Motor neuron (in vitro differentiated cells): ENCODE measurements at regions not wholly inside any gene's neighbourhood (a gene's known extent, or its start where the extent isn't known, plus 50 kb on each side); places are given as distances from the start of the nearest gene placed in this dataset.

Source experiments
- ATAC-seq, 8 experiments: fragments of 200-7000 bp; cut with Tn5 transposase; replicated peaks in 6 of 8; 2 replicates each; pipeline ENCODE4 v1.8.0; 2021; ENCODE audit warnings: mild to moderate bottlenecking in 8 of 8, moderate library complexity in 8 of 8
- H3K27ac ChIP-seq, 2 donors: fragments of 250-450 bp; sonication (Bioruptor Pico); 2 replicates each; pipeline ENCODE4 v1.9.0; 2021; ENCODE audit warnings: antibody characterized with exemption in 2 of 2, mild to moderate bottlenecking in 2 of 2, moderate library complexity in 1 of 2
- H3K4me1 ChIP-seq, 2 donors: fragments of 250-450 bp; sonication (Bioruptor Pico); replicated peaks in 1 of 2; 2 replicates each; pipeline ENCODE4 v1.6.1; 2021; ENCODE audit warnings: antibody characterized with exemption in 2 of 2, mild to moderate bottlenecking in 2 of 2, moderate library complexity in 1 of 2
- H3K4me3 ChIP-seq, 5 donors: fragments of 250-450 bp; sonication (Bioruptor Pico); 2 replicates each; pipeline ENCODE4 v1.9.0; 2021; ENCODE audit warnings: antibody characterized with exemption in 5 of 5, mild to moderate bottlenecking in 5 of 5, moderate library complexity in 4 of 5
- whole genome bisulfite sequencing, 10 experiments: fragments of 450-650 bp; shearing (Covaris generic); methylation state at CpG; one replicate each; pipeline ENCODE4 v1.0.0; 2022; 5-methylcytosine and 5-hydroxymethylcytosine counted together
- in situ Hi-C, 9 experiments: fragments of 400-800 bp; cut with MboI; loops; one replicate each; pipeline ENCODE4 v1.15.0; 2021; ENCODE audit warnings: low sequenced_read_pairs in 9 of 9, low pct_unique_long_range_greater_than_20kb in 2 of 9; ENCODE audit not compliant: unreplicated experiment in 9 of 9

DNA sequence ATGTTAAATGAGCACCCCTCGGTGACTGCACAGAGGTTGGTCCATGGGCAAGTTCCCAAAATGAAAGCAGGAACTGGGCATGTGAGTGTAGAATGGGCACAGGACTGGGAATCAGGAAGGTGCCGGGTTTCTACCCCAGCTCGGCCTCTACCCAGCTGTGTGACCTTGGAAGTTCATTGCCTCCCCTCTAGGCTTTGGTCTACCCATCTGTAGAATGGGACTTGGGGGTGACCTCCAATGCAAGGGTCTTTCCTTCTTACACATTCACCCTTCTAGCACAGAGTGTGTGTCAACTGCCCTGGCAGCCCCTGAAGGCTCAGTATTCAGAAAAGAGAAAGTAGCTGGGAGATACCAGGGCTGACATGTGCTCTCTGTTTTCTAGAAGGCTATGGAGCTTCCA lies 72.3 kb upstream of the PIAS1 start:
- WGBS, 10 experiments = 83 to 100% (median 100%) methylated on average over 1 of the region's 3 CpGs; no CpG with 5 or more reads in 7 of the 10 experiments
- in situ Hi-C loops = no loop called here
- Histone ChIP-seq H3K4me3 (no peak overlapping the region), H3K27ac (no peak overlapping the region), H3K4me1 (no peaks in the 10 kb centered on the region)
- ATAC-seq = no peak

- whole genome bisulfite sequencing, 10 experiments = 83 to 100% (median 92%) methylated on average over 1 to 2 of the region's 2 CpGs; no CpG with 5 or more reads in 5 of the 10 experiments
- in situ Hi-C loops = no loop called here
- ATAC-seq = no peak
- Histone ChIP-seq H3K27ac (no peak overlapping the region), H3K4me1 (no peaks in the 10 kb centered on the region), H3K4me3 (no peak overlapping the region)
Measured at GRCh38 chr15:67991706-67992105, 62.4 kb upstream of the PIAS1 start.

- in situ Hi-C loops = no loop called here
- H3K4me1 ChIP-seq = no peaks in the 10 kb centered on the region
- no peak overlapping the region for H3K4me3 ChIP-seq
- no peak overlapping the region for H3K27ac ChIP-seq
- 38 to 100% (median 77%) methylated on average over 1 to 5 of the region's 5 CpGs; no CpG with 5 or more reads in 1 of the 10 experiments for WGBS, 10 experiments
- ATAC-seq = peak in 1 of 8 experiments; percentile 51
Measured at GRCh38 chr15:67992411-67992810, 61.7 kb upstream of the PIAS1 start.

DNA sequence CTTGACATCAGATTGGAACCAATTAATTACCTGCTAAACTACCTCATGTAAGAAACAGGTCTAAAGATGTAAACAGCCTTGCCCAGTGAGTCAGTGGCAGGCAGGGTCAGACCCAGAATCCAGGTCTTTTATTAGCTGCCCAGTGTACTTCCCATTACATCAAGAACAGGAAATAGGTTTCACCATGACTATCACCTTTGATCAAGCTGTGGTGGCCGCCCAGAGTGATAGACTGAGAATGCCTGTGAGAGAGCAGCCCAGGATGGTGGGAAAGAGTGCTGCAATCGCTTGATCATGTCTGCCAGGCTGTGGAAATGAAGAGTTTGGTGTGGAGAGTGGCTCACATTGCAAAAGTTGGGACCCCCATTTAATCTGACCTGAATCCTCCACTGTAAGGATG lies 61.3 kb upstream of the PIAS1 start:
- Histone ChIP-seq H3K4me3 (no peak overlapping the region), H3K4me1 (no peaks in the 10 kb centered on the region), H3K27ac (no peak overlapping the region)
- in situ Hi-C loops = no loop called here
- WGBS, 10 experiments = 27 to 100% (median 88%) methylated on average over 1 to 2 of the region's 2 CpGs; no CpG with 5 or more reads in 3 of the 10 experiments
- ATAC-seq = peak in 1 of 8 experiments; percentile 56

GRCh38 chr15:67997996-67998395 lies 56.1 kb upstream of the PIAS1 start:
- WGBS, 10 experiments = 50 to 100% (median 90%) methylated on average over 1 of the region's 1 CpG; no CpG with 5 or more reads in 4 of the 10 experiments
- Histone ChIP-seq H3K27ac (no peak overlapping the region), H3K4me3 (no peak overlapping the region), H3K4me1 (no peaks in the 10 kb centered on the region)
- in situ Hi-C loops = no loop called here
- ATAC-seq = peak in 2 of 8 experiments; percentile 19 to 25

GRCh38 chr15:67998599-67999133 lies 55.4 kb upstream of the PIAS1 start:
- Histone ChIP-seq H3K4me3 (no peak overlapping the region), H3K4me1 (no peaks in the 10 kb centered on the region), H3K27ac (no peak overlapping the region)
- 33 to 100% (median 76%) methylated on average over 2 to 6 of the region's 6 CpGs for WGBS, 10 experiments
- in situ Hi-C loops = no loop called here
- ATAC-seq = peak in 1 of 8 experiments; percentile 71

- Histone ChIP-seq H3K4me3 (no peak overlapping the region), H3K27ac (no peak overlapping the region), H3K4me1 (no peaks in the 10 kb centered on the region)
- in situ Hi-C loops = no loop called here
- peak in 2 of 8 experiments; percentile 80 to 92 for ATAC-seq
- WGBS, 10 experiments = 7 to 100% (median 80%) methylated on average over 1 to 3 of the region's 3 CpGs; no CpG with 5 or more reads in 1 of the 10 experiments
Measured at GRCh38 chr15:67999320-68000100, 54.6 kb upstream of the PIAS1 start.

DNA sequence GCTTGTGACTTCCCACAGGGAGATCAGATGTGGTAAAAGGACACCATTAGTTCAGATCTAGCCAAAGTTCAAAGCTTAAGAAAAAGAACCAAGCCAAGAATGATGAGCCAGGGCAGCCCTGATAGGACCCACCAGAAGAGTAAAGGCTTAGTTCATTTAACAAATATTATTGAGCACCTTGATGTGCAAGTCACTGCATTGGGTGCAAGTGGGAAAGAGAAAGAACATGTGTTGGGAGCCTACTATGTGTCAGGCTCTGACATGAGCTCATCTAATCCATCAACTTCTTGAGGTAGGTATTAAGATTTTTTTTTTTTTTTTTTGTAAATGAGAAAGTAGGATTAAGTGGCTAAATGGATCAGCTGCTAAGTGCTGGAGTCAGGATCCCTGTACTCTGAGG lies 53.4 kb upstream of the PIAS1 start:
- Histone ChIP-seq H3K4me1 (no peaks in the 10 kb centered on the region), H3K27ac (no peak overlapping the region), H3K4me3 (no peak overlapping the region)
- in situ Hi-C loops = no loop called here
- no peak for ATAC-seq

GRCh38 chr15:68001811-68002210 lies 52.3 kb upstream of the PIAS1 start:
- 15 to 97% (median 79%) methylated on average over 3 to 4 of the region's 4 CpGs; no CpG with 5 or more reads in 3 of the 10 experiments for WGBS, 10 experiments
- in situ Hi-C loops = no loop called here
- no peak for ATAC-seq

GRCh38 chr15:68003297-68003696 lies 50.8 kb upstream of the PIAS1 start:
- Histone ChIP-seq H3K4me1 (no peaks in the 10 kb centered on the region), H3K27ac (no peak overlapping the region), H3K4me3 (no peak overlapping the region)
- no peak for ATAC-seq
- 70 to 100% (median 93%) methylated on average over 2 to 6 of the region's 6 CpGs; no CpG with 5 or more reads in 1 of the 10 experiments for WGBS, 10 experiments
- in situ Hi-C loops = no loop called here

More at GRCh38 chr15:68001811-68002210, 52.3 kb upstream of the PIAS1 start:
- no peak overlapping the region for H3K4me3 ChIP-seq
- H3K4me1 ChIP-seq = no peaks in the 10 kb centered on the region
- no peak overlapping the region for H3K27ac ChIP-seq
